Lower leg skin (tissue), 3 donors: ENCODE measurements at regions not wholly inside any gene's neighbourhood (a gene's known extent, or its start where the extent isn't known, plus 50 kb on each side); places are given as distances from the start of the nearest gene placed in this dataset.

Source experiments
- POLR2A ChIP-seq, 2 donors: fragments of 450-650 bp; IDR thresholded peaks; one replicate each; pipeline ENCODE4 v1.6.1; 2016 to 2017; ENCODE audit warnings: antibody characterized with exemption in 2 of 2, mild to moderate bottlenecking in 1 of 2, moderate library complexity in 1 of 2
- TF ChIP-seq, protein P1 (sequence below), 3 donors: fragments of 450-650 bp; IDR thresholded peaks; one replicate each; pipeline ENCODE4 v1.5.1; 2016; ENCODE audit warnings: antibody characterized with exemption in 3 of 3, mild to moderate bottlenecking in 3 of 3, moderate library complexity in 2 of 3

- TF ChIP-seq, protein P1, sequence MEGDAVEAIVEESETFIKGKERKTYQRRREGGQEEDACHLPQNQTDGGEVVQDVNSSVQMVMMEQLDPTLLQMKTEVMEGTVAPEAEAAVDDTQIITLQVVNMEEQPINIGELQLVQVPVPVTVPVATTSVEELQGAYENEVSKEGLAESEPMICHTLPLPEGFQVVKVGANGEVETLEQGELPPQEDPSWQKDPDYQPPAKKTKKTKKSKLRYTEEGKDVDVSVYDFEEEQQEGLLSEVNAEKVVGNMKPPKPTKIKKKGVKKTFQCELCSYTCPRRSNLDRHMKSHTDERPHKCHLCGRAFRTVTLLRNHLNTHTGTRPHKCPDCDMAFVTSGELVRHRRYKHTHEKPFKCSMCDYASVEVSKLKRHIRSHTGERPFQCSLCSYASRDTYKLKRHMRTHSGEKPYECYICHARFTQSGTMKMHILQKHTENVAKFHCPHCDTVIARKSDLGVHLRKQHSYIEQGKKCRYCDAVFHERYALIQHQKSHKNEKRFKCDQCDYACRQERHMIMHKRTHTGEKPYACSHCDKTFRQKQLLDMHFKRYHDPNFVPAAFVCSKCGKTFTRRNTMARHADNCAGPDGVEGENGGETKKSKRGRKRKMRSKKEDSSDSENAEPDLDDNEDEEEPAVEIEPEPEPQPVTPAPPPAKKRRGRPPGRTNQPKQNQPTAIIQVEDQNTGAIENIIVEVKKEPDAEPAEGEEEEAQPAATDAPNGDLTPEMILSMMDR (IDR thresholded peaks at IDR 0.05): no peak
- TF ChIP-seq POLR2A (IDR thresholded peaks at IDR 0.05): no peak
Observed at GRCh38 chr11:90468923-90469322, 246.1 kb upstream of the CHORDC1 start.
